ENCODE measurements at regions not wholly inside any gene's neighbourhood (a gene's known extent, or its start where the extent isn't known, plus 50 kb on each side); places are given as distances from the start of the nearest gene placed in this dataset.
"Not testable (repeated sequence)": the region's sequence is repeated elsewhere in the genome, so short reads cannot be mapped to it uniquely, and the experiment has no call there.

- H3K9me3 ChIP-seq = no peaks in the 10 kb centered on the region
- no peak for DNase-seq
- no peak overlapping the region for H3K27ac ChIP-seq
- H3K4me1 ChIP-seq = no peaks in the 10 kb centered on the region
- no peak for TF ChIP-seq POLR2A (IDR thresholded peaks at IDR 0.05)
- no peak for TF ChIP-seq CTCF (IDR thresholded peaks at IDR 0.05)
- H3K36me3 ChIP-seq = no peaks in the 10 kb centered on the region
- no peak overlapping the region for H3K4me3 ChIP-seq
- intact Hi-C loops (cut with DNase I; ENCODE audit: low total_unique reads) = no loop called here
- H3K27me3 ChIP-seq = no peaks in the 10 kb centered on the region
These were observed 301.1 kb downstream of the PAX3 start for GRCh38 chr2:221997683-221998082.

- no peaks in the 10 kb centered on the region for H3K36me3 ChIP-seq
- no peaks in the 10 kb centered on the region for H3K27me3 ChIP-seq
- intact Hi-C loops (cut with DNase I; ENCODE audit: low total_unique reads) = no loop called here
- no peak overlapping the region for H3K27ac ChIP-seq
- DNase-seq = no peak
- H3K9me3 ChIP-seq = no peaks in the 10 kb centered on the region
- H3K4me1 ChIP-seq = no peaks in the 10 kb centered on the region
- no peak overlapping the region for H3K4me3 ChIP-seq
- TF ChIP-seq POLR2A (IDR thresholded peaks at IDR 0.05) (no peak), CTCF (IDR thresholded peaks at IDR 0.05) (no peak)
These were observed 301.7 kb downstream of the PAX3 start for GRCh38 chr2:221997100-221997499.

- H3K36me3 ChIP-seq = no peaks in the 10 kb centered on the region
- intact Hi-C loops (cut with DNase I; ENCODE audit: low total_unique reads) = no loop called here
- H3K4me1 ChIP-seq = no peaks in the 10 kb centered on the region
- H3K4me3 ChIP-seq = no peak overlapping the region
- TF ChIP-seq POLR2A (IDR thresholded peaks at IDR 0.05) (no peak), CTCF (IDR thresholded peaks at IDR 0.05) (no peak)
- DNase-seq = no peak
- H3K9me3 ChIP-seq = no peaks in the 10 kb centered on the region
- H3K27ac ChIP-seq = no peak overlapping the region
- no peaks in the 10 kb centered on the region for H3K27me3 ChIP-seq
These were observed 303.9 kb downstream of the PAX3 start for GRCh38 chr2:221994926-221995325.

- H3K27ac ChIP-seq; intact Hi-C loops (cut with DNase I; ENCODE audit: low total_unique reads); H3K4me1 ChIP-seq; H3K9me3 ChIP-seq; H3K4me3 ChIP-seq; DNase-seq; H3K27me3 ChIP-seq; H3K36me3 ChIP-seq: not testable (repeated sequence)
These were observed 314.4 kb downstream of the PAX3 start for GRCh38 chr2:221984376-221984775.

- H3K27ac ChIP-seq = no peak overlapping the region
- H3K36me3 ChIP-seq = no peaks in the 10 kb centered on the region
- H3K4me3 ChIP-seq = no peak overlapping the region
- TF ChIP-seq POLR2A (IDR thresholded peaks at IDR 0.05) (no peak), CTCF (IDR thresholded peaks at IDR 0.05) (no peak)
- H3K9me3 ChIP-seq = no peaks in the 10 kb centered on the region
- intact Hi-C loops (cut with DNase I; ENCODE audit: low total_unique reads) = no loop called here
- no peak for DNase-seq
- no peaks in the 10 kb centered on the region for H3K27me3 ChIP-seq
- H3K4me1 ChIP-seq = no peaks in the 10 kb centered on the region
These were observed 316.8 kb downstream of the PAX3 start for GRCh38 chr2:221981912-221982470.

- H3K4me3 ChIP-seq = no peak overlapping the region
- no peak for TF ChIP-seq POLR2A (IDR thresholded peaks at IDR 0.05)
- TF ChIP-seq CTCF (IDR thresholded peaks at IDR 0.05) = no peak
These were observed 323.6 kb downstream of the PAX3 start for GRCh38 chr2:221975151-221975550.

More at GRCh38 chr2:221975151-221975550, 323.6 kb downstream of the PAX3 start:
- no peaks in the 10 kb centered on the region for H3K4me1 ChIP-seq
- H3K36me3 ChIP-seq = no peaks in the 10 kb centered on the region
- no peak overlapping the region for H3K27ac ChIP-seq
- intact Hi-C loops (cut with DNase I; ENCODE audit: low total_unique reads) = loop anchor here (10.0 kb wide), 1 partner anchor 1290 kb away; no protein-coding TSS in a partner anchor
- DNase-seq = no peak
- H3K9me3 ChIP-seq = no peaks in the 10 kb centered on the region
- H3K27me3 ChIP-seq = no peaks in the 10 kb centered on the region

Data from uterus (tissue), 3 donors.